ENCODE measurements at regions not wholly inside any gene's neighbourhood (a gene's known extent, or its start where the extent isn't known, plus 50 kb on each side); places are given as distances from the start of the nearest gene placed in this dataset.

- DNase-seq (ENCODE audit: low spot score in 2 of 2) = no peak
- 58 to 68% methylated on average over 8 of the region's 8 CpGs for WGBS, 2 donors
- intact Hi-C loops (cut with DNase I; ENCODE audit: low total_unique reads) = no loop called here
- H3K4me3 ChIP-seq (ENCODE audit: low read depth, poor library complexity, severe bottlenecking) = no peak overlapping the region
- TF ChIP-seq POLR2A (IDR thresholded peaks at IDR 0.05) = no peak
- TF ChIP-seq, protein P1, sequence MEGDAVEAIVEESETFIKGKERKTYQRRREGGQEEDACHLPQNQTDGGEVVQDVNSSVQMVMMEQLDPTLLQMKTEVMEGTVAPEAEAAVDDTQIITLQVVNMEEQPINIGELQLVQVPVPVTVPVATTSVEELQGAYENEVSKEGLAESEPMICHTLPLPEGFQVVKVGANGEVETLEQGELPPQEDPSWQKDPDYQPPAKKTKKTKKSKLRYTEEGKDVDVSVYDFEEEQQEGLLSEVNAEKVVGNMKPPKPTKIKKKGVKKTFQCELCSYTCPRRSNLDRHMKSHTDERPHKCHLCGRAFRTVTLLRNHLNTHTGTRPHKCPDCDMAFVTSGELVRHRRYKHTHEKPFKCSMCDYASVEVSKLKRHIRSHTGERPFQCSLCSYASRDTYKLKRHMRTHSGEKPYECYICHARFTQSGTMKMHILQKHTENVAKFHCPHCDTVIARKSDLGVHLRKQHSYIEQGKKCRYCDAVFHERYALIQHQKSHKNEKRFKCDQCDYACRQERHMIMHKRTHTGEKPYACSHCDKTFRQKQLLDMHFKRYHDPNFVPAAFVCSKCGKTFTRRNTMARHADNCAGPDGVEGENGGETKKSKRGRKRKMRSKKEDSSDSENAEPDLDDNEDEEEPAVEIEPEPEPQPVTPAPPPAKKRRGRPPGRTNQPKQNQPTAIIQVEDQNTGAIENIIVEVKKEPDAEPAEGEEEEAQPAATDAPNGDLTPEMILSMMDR (IDR thresholded peaks at IDR 0.05) = no peak
These were observed 115.1 kb upstream of the SDK2 start for GRCh38 chr17:73759324-73759723.

DNA sequence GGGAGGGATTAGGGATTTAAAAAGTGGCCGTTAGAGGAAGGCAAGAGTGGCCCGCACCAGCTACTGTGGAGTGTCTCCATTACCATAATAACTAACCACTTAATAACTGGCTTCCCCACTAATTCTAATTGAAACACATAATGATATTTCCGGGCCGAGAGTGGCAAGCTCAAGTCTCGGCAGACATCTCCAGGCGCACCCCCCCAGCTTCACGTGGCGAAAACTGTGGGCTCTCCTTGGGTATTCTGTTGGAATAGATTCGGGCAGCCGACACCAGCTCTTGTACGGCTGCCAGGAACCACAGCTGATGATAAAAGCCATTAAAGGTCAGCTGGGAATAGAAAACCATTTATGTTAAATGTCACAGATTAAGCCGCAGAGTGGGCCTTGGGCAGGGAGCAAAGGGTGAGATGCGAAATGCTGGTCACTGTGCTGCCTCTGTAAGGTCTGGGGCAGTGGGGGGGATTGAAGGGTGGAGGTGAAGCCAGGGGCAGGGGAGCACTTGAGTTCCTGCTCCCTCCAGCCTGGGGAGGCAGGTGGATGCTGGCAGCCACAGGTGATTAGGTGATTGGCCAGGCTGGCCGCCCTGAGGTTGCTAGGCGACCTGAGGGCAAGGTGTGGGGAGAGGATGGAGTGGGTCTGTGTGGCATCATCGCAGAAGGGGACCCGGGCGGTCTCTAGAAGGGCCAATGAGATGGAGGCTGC, 115.6 kb upstream of the SDK2 start:
- intact Hi-C loops (cut with DNase I; ENCODE audit: low total_unique reads) = no loop called here
- no peak for DNase-seq (ENCODE audit: low spot score in 2 of 2)
- whole genome bisulfite sequencing, 2 donors = 73 to 75% methylated on average over 18 of the region's 18 CpGs
- no peak for TF ChIP-seq POLR2A (IDR thresholded peaks at IDR 0.05)
- TF ChIP-seq, protein P1 (IDR thresholded peaks at IDR 0.05) = no peak
- H3K4me3 ChIP-seq (ENCODE audit: low read depth, poor library complexity, severe bottlenecking) = no peak overlapping the region

GRCh38 chr17:73760439-73760758, 116.2 kb upstream of the SDK2 start:
- no peak overlapping the region for H3K4me3 ChIP-seq (ENCODE audit: low read depth, poor library complexity, severe bottlenecking)
- WGBS, 2 donors = 73 to 76% methylated on average over 5 of the region's 5 CpGs
- TF ChIP-seq, protein P1 (IDR thresholded peaks at IDR 0.05) = no peak
- TF ChIP-seq POLR2A (IDR thresholded peaks at IDR 0.05) = no peak
- intact Hi-C loops (cut with DNase I; ENCODE audit: low total_unique reads) = no loop called here
- no peak for DNase-seq (ENCODE audit: low spot score in 2 of 2)

DNA sequence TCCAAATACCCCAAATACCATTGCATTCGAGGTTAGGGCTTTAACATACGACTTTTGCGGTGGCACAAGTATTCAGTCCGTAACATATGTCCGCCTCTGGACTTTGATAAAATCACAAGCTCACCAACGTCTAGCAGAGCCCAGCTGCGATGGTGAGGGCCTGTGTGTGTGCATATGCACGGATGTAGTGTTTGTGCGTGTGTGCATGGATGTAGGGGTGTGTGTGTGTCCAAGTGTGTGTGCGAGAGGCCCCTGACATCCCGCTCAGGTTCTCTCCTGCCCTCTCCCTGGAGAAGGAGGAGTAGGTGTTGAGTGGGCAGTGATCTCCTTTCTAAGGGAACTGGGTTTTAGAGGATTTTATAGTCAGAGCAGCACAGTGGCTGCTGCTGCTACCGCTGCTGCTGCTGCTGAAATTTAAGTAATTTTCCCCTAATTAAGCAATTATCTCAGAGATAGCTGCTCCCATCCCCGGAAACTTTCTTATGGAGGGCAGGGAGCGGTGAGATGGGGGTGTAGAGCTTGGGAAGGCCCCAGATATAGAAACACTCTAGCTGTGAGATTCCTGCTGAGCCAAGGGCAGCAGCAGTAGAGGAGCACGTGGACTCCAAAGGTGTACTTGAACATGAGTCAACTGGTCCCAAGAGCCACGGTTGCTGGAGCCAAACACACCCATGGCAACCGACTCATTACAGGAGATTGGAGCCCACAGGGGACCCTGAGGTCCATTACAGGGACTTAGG, 121.7 kb upstream of the SDK2 start:
- no peak overlapping the region for H3K4me3 ChIP-seq (ENCODE audit: low read depth, poor library complexity, severe bottlenecking)
- intact Hi-C loops (cut with DNase I; ENCODE audit: low total_unique reads) = no loop called here
- TF ChIP-seq, protein P1 (IDR thresholded peaks at IDR 0.05) = no peak
- no peak for TF ChIP-seq POLR2A (IDR thresholded peaks at IDR 0.05)
- DNase-seq (ENCODE audit: low spot score in 2 of 2) = no peak
- 80 to 82% methylated on average over 17 of the region's 17 CpGs for WGBS, 2 donors

GRCh38 chr17:73767696-73768095, 123.5 kb upstream of the SDK2 start:
- WGBS, 2 donors = 82 to 87% methylated on average over 7 of the region's 7 CpGs
- H3K4me3 ChIP-seq (ENCODE audit: low read depth, poor library complexity, severe bottlenecking) = no peak overlapping the region
- TF ChIP-seq, protein P1 (IDR thresholded peaks at IDR 0.05) = no peak
- no peak for TF ChIP-seq POLR2A (IDR thresholded peaks at IDR 0.05)
- DNase-seq (ENCODE audit: low spot score in 2 of 2) = no peak
- intact Hi-C loops (cut with DNase I; ENCODE audit: low total_unique reads) = no loop called here

Data from lower leg skin (tissue), 4 donors.